H9 (cell line): ENCODE measurements at regions not wholly inside any gene's neighbourhood (a gene's known extent, or its start where the extent isn't known, plus 50 kb on each side); places are given as distances from the start of the nearest gene placed in this dataset.

Experiments
- DNase-seq: peaks from one replicate; pipeline ENCODE4 v3.0.0-alpha.2; 2017
- H2AFZ ChIP-seq: one replicate; pipeline ENCODE4 v1.6.1; 2013; ENCODE audit warnings: mild to moderate bottlenecking, low read length, control low read depth, moderate library complexity
- H2AK5ac ChIP-seq: 2 replicates; pipeline ENCODE4 v1.6.1; 2013; ENCODE audit warnings: low read length, control low read depth, mixed read lengths; ENCODE audit not compliant: insufficient read length
- H2BK120ac ChIP-seq: one replicate; pipeline ENCODE4 v1.6.1; 2013; ENCODE audit warnings: low read depth, mild to moderate bottlenecking, low read length, control low read depth, inconsistent platforms; ENCODE audit not compliant: poor library complexity, severe bottlenecking
- H2BK12ac ChIP-seq: 2 replicates; pipeline ENCODE4 v1.6.1; 2013; ENCODE audit warnings: low read length, control low read depth, mixed read lengths, low read depth; ENCODE audit not compliant: insufficient read length
- H2BK15ac ChIP-seq: 2 replicates; pipeline ENCODE4 v1.6.1; 2013; ENCODE audit warnings: low read depth, low read length, control low read depth
- H2BK20ac ChIP-seq: one replicate; pipeline ENCODE4 v1.6.1; 2013; ENCODE audit warnings: low read depth, mild to moderate bottlenecking, low read length, control low read depth, inconsistent platforms; ENCODE audit not compliant: poor library complexity, severe bottlenecking
- H2BK5ac ChIP-seq: 2 replicates; pipeline ENCODE4 v1.6.1; 2013; ENCODE audit warnings: low read length, control low read depth, mixed read lengths; ENCODE audit not compliant: insufficient read length
- H3K14ac ChIP-seq: 2 replicates; pipeline ENCODE4 v1.6.1; 2013; ENCODE audit warnings: low read length, control low read depth; ENCODE audit not compliant: insufficient read depth
- H3K18ac ChIP-seq: 2 replicates; pipeline ENCODE4 v1.6.1; 2013; ENCODE audit warnings: low read depth, mild to moderate bottlenecking, mixed read lengths, low read length, control low read depth; ENCODE audit not compliant: insufficient read length
- H3K23ac ChIP-seq: 2 replicates; pipeline ENCODE4 v1.6.1; 2013; ENCODE audit warnings: low read length, control low read depth, mixed read lengths, low read depth; ENCODE audit not compliant: insufficient read length
- H3K23me2 ChIP-seq: 2 replicates; pipeline ENCODE4 v1.6.1; 2013; ENCODE audit warnings: low read depth, mild to moderate bottlenecking, mixed read lengths, low read length, control low read depth; ENCODE audit not compliant: insufficient read length, poor library complexity, severe bottlenecking
- H3K27ac ChIP-seq: 2 replicates; pipeline ENCODE4 v1.5.1; 2013; ENCODE audit warnings: low read length, control low read depth, mixed read lengths, low read depth; ENCODE audit not compliant: insufficient read length
- H3K27me3 ChIP-seq: 2 replicates; pipeline ENCODE4 v1.6.1; 2013; ENCODE audit warnings: low read length, control low read depth, inconsistent platforms; ENCODE audit not compliant: insufficient read depth
- H3K4ac ChIP-seq: 2 replicates; pipeline ENCODE4 v1.6.1; 2013; ENCODE audit warnings: low read depth, mild to moderate bottlenecking, control low read depth, inconsistent platforms, low read length, moderate library complexity
- H3K4me1 ChIP-seq: 2 replicates; pipeline ENCODE4 v1.6.1; 2013; ENCODE audit warnings: low read length, control low read depth, inconsistent platforms; ENCODE audit not compliant: insufficient read depth
- H3K4me2 ChIP-seq: 2 replicates; pipeline ENCODE4 v1.6.1; 2013; ENCODE audit warnings: low read length, control low read depth, mixed read lengths; ENCODE audit not compliant: insufficient read length, insufficient read depth
- H3K56ac ChIP-seq: 2 replicates; pipeline ENCODE4 v1.6.1; 2013; ENCODE audit warnings: low read depth, mild to moderate bottlenecking, mixed read lengths, low read length, control low read depth; ENCODE audit not compliant: insufficient read length
- H3K79me1 ChIP-seq: 2 replicates; pipeline ENCODE4 v1.6.1; 2013; ENCODE audit warnings: low read depth, mild to moderate bottlenecking, moderate library complexity, low read length, control low read depth, inconsistent platforms; ENCODE audit not compliant: insufficient read depth, poor library complexity, severe bottlenecking
- H3K79me2 ChIP-seq: 2 replicates; pipeline ENCODE4 v1.6.1; 2013; ENCODE audit warnings: low read length, control low read depth, inconsistent platforms; ENCODE audit not compliant: insufficient read depth
- H3K9ac ChIP-seq: 2 replicates; pipeline ENCODE4 v1.6.1; 2013; ENCODE audit warnings: low read length, control low read depth, mixed read lengths; ENCODE audit not compliant: insufficient read length; ENCODE audit errors: extremely low read depth
- H3K9me3 ChIP-seq: one replicate; pipeline ENCODE4 v1.6.1; 2013; ENCODE audit warnings: low read depth, low read length, inconsistent platforms; ENCODE audit not compliant: control insufficient read depth
- H3T11ph ChIP-seq: one replicate; pipeline ENCODE4 v1.6.1; 2013; ENCODE audit warnings: mild to moderate bottlenecking, low read length, control low read depth, inconsistent platforms
- H4K20me1 ChIP-seq: one replicate; pipeline ENCODE4 v1.6.1; 2013; ENCODE audit not compliant: control insufficient read depth, insufficient read length, insufficient read depth
- H4K5ac ChIP-seq: 2 replicates; pipeline ENCODE4 v1.6.1; 2013; ENCODE audit warnings: low read depth, mild to moderate bottlenecking, mixed read lengths, low read length, control low read depth; ENCODE audit not compliant: insufficient read length
- H4K8ac ChIP-seq: replicated peaks from 2 replicates; pipeline ENCODE4 v1.6.1; 2013; ENCODE audit warnings: low read length, control low read depth, mixed read lengths, low read depth; ENCODE audit not compliant: insufficient read length
- H4K91ac ChIP-seq: 2 replicates; pipeline ENCODE4 v1.6.1; 2013; ENCODE audit warnings: low read depth, mild to moderate bottlenecking, moderate library complexity, mixed read lengths, low read length, control low read depth; ENCODE audit not compliant: insufficient read length
- H3K27ac Mint-ChIP-seq, 3 experiments: 2 replicates in 2 of 3; 3 replicates in 1 of 3; pipeline ENCODE4 v1.8.0; 2020 to 2021; ENCODE audit warnings: mixed read lengths in 3 of 3, mild to moderate bottlenecking in 1 of 3, moderate library complexity in 1 of 3
- H3K27me3 Mint-ChIP-seq: 2 replicates; pipeline ENCODE4 v1.8.0; 2021; ENCODE audit warnings: low read depth, mild to moderate bottlenecking, moderate library complexity, mixed read lengths
- H3K36me3 Mint-ChIP-seq, 3 experiments: 2 replicates in 2 of 3; 3 replicates in 1 of 3; pipeline ENCODE4 v1.8.0; 2020 to 2021; ENCODE audit warnings: low read depth in 3 of 3, mixed read lengths in 3 of 3; ENCODE audit not compliant: insufficient read depth in 1 of 3
- H3K4me1 Mint-ChIP-seq, 2 experiments: 2 replicates each; pipeline ENCODE4 v1.8.0; 2020; ENCODE audit warnings: mixed read lengths in 2 of 2
- H3K4me3 Mint-ChIP-seq, 2 experiments: 2 replicates in 1 of 2; 3 replicates in 1 of 2; pipeline ENCODE4 v1.8.0; 2020 to 2021; ENCODE audit warnings: mild to moderate bottlenecking in 2 of 2, mixed read lengths in 2 of 2, moderate library complexity in 1 of 2
- H3K9me3 Mint-ChIP-seq, 2 experiments: 2 replicates in 1 of 2; 3 replicates in 1 of 2; pipeline ENCODE4 v1.8.0; 2020; ENCODE audit warnings: mild to moderate bottlenecking in 2 of 2, mixed read lengths in 2 of 2, moderate library complexity in 1 of 2
- CTCF ChIP-seq: fragments of 200-600 bp; sonication (generic); conservative IDR thresholded peaks from 3 replicates; pipeline ENCODE4 v1.8.0; 2021; ENCODE audit warnings: antibody characterized with exemption, mild to moderate bottlenecking
- WGBS: extraction: QIAGEN DNeasy Blood & Tissue Kit; methylation state at CpG from one replicate; pipeline ENCODE4 v1.1.7; 2013; ENCODE audit warnings: missing lambda C conversion rate, low lambda C conversion rate, mixed read lengths; ENCODE audit not compliant: insufficient read length; ENCODE audit errors: extremely low coverage; 5-methylcytosine and 5-hydroxymethylcytosine counted together

- H3K27ac Mint-ChIP-seq = no peak overlapping the region
- no peak overlapping the region for H2BK5ac ChIP-seq
- no peaks in the 10 kb centered on the region for H3K36me3 Mint-ChIP-seq
- no CpG with 5 or more reads among the region's 3 CpGs for WGBS
- H3K9ac ChIP-seq = no peak overlapping the region
- no peak for DNase-seq
- H3K56ac ChIP-seq = no peak overlapping the region
- H3K4me3 Mint-ChIP-seq = no peak overlapping the region
- no peak overlapping the region for H3K4me2 ChIP-seq
- H2BK12ac ChIP-seq = no peak overlapping the region
- no peaks in the 10 kb centered on the region for H3K79me2 ChIP-seq
- H2AFZ ChIP-seq = no peak overlapping the region
- no peak overlapping the region for H2AK5ac ChIP-seq
- H2BK15ac ChIP-seq = no peak overlapping the region
- H3K9me3 Mint-ChIP-seq = no peaks in the 10 kb centered on the region
- no peak overlapping the region for H3K27ac ChIP-seq
- no peak overlapping the region for H2BK20ac ChIP-seq
- no peak overlapping the region for H4K8ac ChIP-seq
- H3K27me3 ChIP-seq = no peaks in the 10 kb centered on the region; the same call in 1 of the 2 replicates
- no peak overlapping the region for H3T11ph ChIP-seq
- no peaks in the 10 kb centered on the region for H3K79me1 ChIP-seq
- H3K4ac ChIP-seq = no peak overlapping the region
- H4K5ac ChIP-seq = no peak overlapping the region
- no peaks in the 10 kb centered on the region for H3K9me3 ChIP-seq
- no peak overlapping the region for H2BK120ac ChIP-seq
- no peak overlapping the region for H4K91ac ChIP-seq
- H3K27me3 Mint-ChIP-seq = peaks cover 46% of the 10 kb centered on the region
- no peak overlapping the region for H3K18ac ChIP-seq
- no peak overlapping the region for H3K14ac ChIP-seq
- peaks cover 35% of the 10 kb centered on the region in 2 experiments for H3K4me1 Mint-ChIP-seq
- TF ChIP-seq CTCF = no peak
- no peaks in the 10 kb centered on the region for H4K20me1 ChIP-seq
- H3K4me1 ChIP-seq = no peaks in the 10 kb centered on the region; the same call in 1 of the 2 replicates
- H3K23ac ChIP-seq = no peak overlapping the region
- no peaks in the 10 kb centered on the region for H3K23me2 ChIP-seq
These were observed 89.6 kb upstream of the KIT start for GRCh38 chr4:54568184-54568583.
